ENCODE measurements at regions not wholly inside any gene's neighbourhood (a gene's known extent, or its start where the extent isn't known, plus 50 kb on each side); places are given as distances from the start of the nearest gene placed in this dataset.
"Not testable (repeated sequence)": the region's sequence is repeated elsewhere in the genome, so short reads cannot be mapped to it uniquely, and the experiment has no call there.

GRCh38 chr5:71786337-71787055 is 67.4 kb downstream of the CARTPT start:
- Mint-ChIP-seq H3K4me1 (peaks cover 6 to 22% (median 15%) of the 10 kb centered on the region in 7 donors), H3K27ac (no peak overlapping the region), H3K9me3 (peaks cover 0 to 20% (median 10%) of the 10 kb centered on the region in 11 donors), H3K36me3 (peaks cover 0 to 5% (median 0%) of the 10 kb centered on the region in 5 donors), H3K27me3 (peaks cover 13 to 25% (median 22%) of the 10 kb centered on the region in 5 donors), H3K4me3 (no peak overlapping the region)
- Histone ChIP-seq H3K27ac (ENCODE audit: low read depth, low read length) (no peak overlapping the region), H3K36me3 (ENCODE audit: control insufficient read depth in 2 of 3, insufficient read depth in 3 of 3, low read length in 3 of 3) (no peaks in the 10 kb centered on the region), H3K27me3 (ENCODE audit: control insufficient read depth in 2 of 2, insufficient read depth in 2 of 2, low read length in 2 of 2) (no peaks in the 10 kb centered on the region), H3K4me1 (ENCODE audit: control insufficient read depth in 2 of 2, insufficient read depth in 2 of 2, low read length in 2 of 2) (peaks cover 0 to 7% of the 10 kb centered on the region in 2 donors), H3K9me3 (ENCODE audit: control insufficient read depth in 2 of 3, low read length in 3 of 3) (no peaks in the 10 kb centered on the region), H3K4me3 (ENCODE audit: low read length) (no peak overlapping the region)
- ChIA-PET CTCF (no interaction called here), POLR2A (no interaction called here)
- intact Hi-C loops (cut with micrococcal nuclease), result no loop called here
- ATAC-seq, result no peak
- no peak for DNase-seq

DNA sequence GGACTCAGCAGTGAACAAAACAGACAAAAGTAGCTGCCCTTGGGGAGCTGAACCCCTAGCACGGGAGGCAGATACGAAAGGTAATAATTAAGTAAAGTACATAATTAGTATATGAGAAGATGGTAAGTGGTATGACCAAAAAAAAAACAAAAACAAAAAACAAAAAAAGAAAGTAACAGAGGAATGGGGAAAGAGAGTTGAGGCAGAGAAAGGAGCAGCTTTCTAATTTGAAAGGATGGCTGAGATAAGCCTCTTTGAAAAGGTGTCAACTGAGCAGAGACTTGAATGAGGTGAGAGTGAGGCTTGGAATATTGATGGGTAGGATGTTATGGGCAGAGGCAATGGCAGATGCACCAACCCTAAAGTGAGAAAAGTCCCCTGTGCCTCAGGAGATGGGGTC is 69.7 kb downstream of the CARTPT start:
- no peak overlapping the region for H3K27ac Mint-ChIP-seq

GRCh38 chr5:71789746-71790145 is 70.7 kb downstream of the CARTPT start:
- H3K36me3 Mint-ChIP-seq, result peaks cover 0 to 6% (median 5%) of the 10 kb centered on the region in 5 donors
- H3K4me1 ChIP-seq (ENCODE audit: control insufficient read depth in 2 of 2, insufficient read depth in 2 of 2, low read length in 2 of 2), result no peaks in the 10 kb centered on the region

More for the DNA sequence above, 69.7 kb downstream of the CARTPT start:
- CTCF ChIA-PET, result no interaction called here
- H3K27ac ChIP-seq (ENCODE audit: low read depth, low read length), result no peak overlapping the region
- intact Hi-C loops (cut with micrococcal nuclease), result no loop called here
- Mint-ChIP-seq H3K4me1 (peaks cover 0 to 6% (median 4%) of the 10 kb centered on the region in 7 donors), H3K4me3 (no peak overlapping the region), H3K36me3 (peaks cover 0 to 11% (median 5%) of the 10 kb centered on the region in 5 donors), H3K27me3 (peaks cover 13 to 25% (median 20%) of the 10 kb centered on the region in 5 donors), H3K9me3 (peaks cover 5 to 33% (median 19%) of the 10 kb centered on the region in 11 donors)
- H3K36me3 ChIP-seq (ENCODE audit: control insufficient read depth in 2 of 3, insufficient read depth in 3 of 3, low read length in 3 of 3), result no peaks in the 10 kb centered on the region
- ATAC-seq (no peak), DNase-seq (no peak)
- H3K4me1 ChIP-seq (ENCODE audit: control insufficient read depth in 2 of 2, insufficient read depth in 2 of 2, low read length in 2 of 2), result no peaks in the 10 kb centered on the region
- POLR2A ChIA-PET, result no interaction called here
- H3K4me3 ChIP-seq (ENCODE audit: low read length), result no peak overlapping the region
- H3K27me3 ChIP-seq (ENCODE audit: control insufficient read depth in 2 of 2, insufficient read depth in 2 of 2, low read length in 2 of 2), result no peaks in the 10 kb centered on the region
- no peaks in the 10 kb centered on the region for H3K9me3 ChIP-seq (ENCODE audit: control insufficient read depth in 2 of 3, low read length in 3 of 3)

DNA sequence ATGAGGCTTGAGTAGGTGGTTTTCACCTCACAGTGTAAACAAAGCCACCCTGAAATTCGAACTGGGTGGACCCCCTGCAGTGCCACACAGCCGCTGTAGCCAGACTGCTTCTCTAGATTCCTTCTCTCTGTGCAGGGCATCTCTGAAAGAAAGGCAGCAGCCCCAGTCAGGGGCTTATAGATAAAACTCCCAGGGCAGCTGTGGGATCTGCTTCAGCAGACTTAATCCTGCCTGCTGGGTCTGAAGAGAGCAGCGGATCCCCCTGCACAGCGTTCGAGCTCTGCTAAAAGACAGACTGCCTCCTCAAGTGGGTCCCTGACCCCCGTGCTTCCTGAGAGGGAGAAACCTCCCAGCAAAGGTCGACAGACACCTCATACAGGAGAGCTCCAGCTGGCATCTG is 71.4 kb downstream of the CARTPT start:
- Histone ChIP-seq H3K9me3 (ENCODE audit: control insufficient read depth in 2 of 3, low read length in 3 of 3) (peaks cover 0 to 7% (median 0%) of the 10 kb centered on the region in 3 experiments), H3K27me3 (ENCODE audit: control insufficient read depth in 2 of 2, insufficient read depth in 2 of 2, low read length in 2 of 2) (no peaks in the 10 kb centered on the region), H3K36me3 (ENCODE audit: control insufficient read depth in 2 of 3, insufficient read depth in 3 of 3, low read length in 3 of 3) (no peaks in the 10 kb centered on the region), H3K4me3 (ENCODE audit: low read length) (no peak overlapping the region), H3K4me1 (ENCODE audit: control insufficient read depth in 2 of 2, insufficient read depth in 2 of 2, low read length in 2 of 2) (no peaks in the 10 kb centered on the region), H3K27ac (ENCODE audit: low read depth, low read length) (no peak overlapping the region)
- no peaks in the 10 kb centered on the region for H3K4me1 Mint-ChIP-seq
- ATAC-seq, result no peak
- intact Hi-C loops (cut with micrococcal nuclease), result no loop called here
- ChIA-PET POLR2A (no interaction called here), CTCF (no interaction called here)
- H3K27ac Mint-ChIP-seq, result no peak overlapping the region
- H3K9me3 Mint-ChIP-seq, result peaks cover 5 to 42% (median 23%) of the 10 kb centered on the region in 11 donors
- peaks cover 0 to 6% (median 5%) of the 10 kb centered on the region in 5 donors for H3K36me3 Mint-ChIP-seq
- peaks cover 13 to 25% (median 20%) of the 10 kb centered on the region in 5 donors for H3K27me3 Mint-ChIP-seq
- no peak overlapping the region for H3K4me3 Mint-ChIP-seq
- no peak for DNase-seq

More at GRCh38 chr5:71789746-71790145, 70.7 kb downstream of the CARTPT start:
- Histone ChIP-seq H3K36me3 (ENCODE audit: control insufficient read depth in 2 of 3, insufficient read depth in 3 of 3, low read length in 3 of 3) (no peaks in the 10 kb centered on the region), H3K9me3 (ENCODE audit: control insufficient read depth in 2 of 3, low read length in 3 of 3) (peaks cover 0 to 7% (median 0%) of the 10 kb centered on the region in 3 experiments), H3K27ac (ENCODE audit: low read depth, low read length) (no peak overlapping the region), H3K27me3 (ENCODE audit: control insufficient read depth in 2 of 2, insufficient read depth in 2 of 2, low read length in 2 of 2) (no peaks in the 10 kb centered on the region), H3K4me3 (ENCODE audit: low read length) (no peak overlapping the region)
- peaks cover 13 to 25% (median 20%) of the 10 kb centered on the region in 5 donors for H3K27me3 Mint-ChIP-seq
- DNase-seq (no peak), ATAC-seq (no peak)
- intact Hi-C loops (cut with micrococcal nuclease), result no loop called here
- H3K4me3 Mint-ChIP-seq, result no peak overlapping the region
- H3K9me3 Mint-ChIP-seq, result peaks cover 5 to 35% (median 19%) of the 10 kb centered on the region in 11 donors
- no peak overlapping the region for H3K27ac Mint-ChIP-seq
- H3K4me1 Mint-ChIP-seq, result no peaks in the 10 kb centered on the region
- ChIA-PET POLR2A (no interaction called here), CTCF (no interaction called here)

GRCh38 chr5:71792041-71792440 is 73.0 kb downstream of the CARTPT start:
- H3K4me3 Mint-ChIP-seq; H3K4me3 ChIP-seq (ENCODE audit: low read length); H3K27ac ChIP-seq (ENCODE audit: low read depth, low read length); ATAC-seq; H3K27ac Mint-ChIP-seq; H3K27me3 ChIP-seq (ENCODE audit: control insufficient read depth in 2 of 2, insufficient read depth in 2 of 2, low read length in 2 of 2); intact Hi-C loops (cut with micrococcal nuclease); H3K4me1 ChIP-seq (ENCODE audit: control insufficient read depth in 2 of 2, insufficient read depth in 2 of 2, low read length in 2 of 2); CTCF ChIA-PET; H3K4me1 Mint-ChIP-seq; H3K36me3 Mint-ChIP-seq; POLR2A ChIA-PET; H3K9me3 ChIP-seq (ENCODE audit: control insufficient read depth in 2 of 3, low read length in 3 of 3); H3K36me3 ChIP-seq (ENCODE audit: control insufficient read depth in 2 of 3, insufficient read depth in 3 of 3, low read length in 3 of 3); DNase-seq: not testable (repeated sequence)
- Mint-ChIP-seq H3K9me3 (peaks cover 5 to 49% (median 23%) of the 10 kb centered on the region in 11 donors), H3K27me3 (peaks cover 13 to 24% (median 16%) of the 10 kb centered on the region in 5 donors)

GRCh38 chr5:71794061-71794695 is 75.1 kb downstream of the CARTPT start:
- Mint-ChIP-seq H3K36me3 (peaks cover 0 to 6% (median 5%) of the 10 kb centered on the region in 5 donors), H3K27ac (no peak overlapping the region), H3K4me1 (no peaks in the 10 kb centered on the region), H3K4me3 (no peak overlapping the region), H3K9me3 (peaks cover 5 to 55% (median 24%) of the 10 kb centered on the region in 11 donors), H3K27me3 (peaks cover 2 to 26% (median 18%) of the 10 kb centered on the region in 5 donors)
- ATAC-seq (no peak), DNase-seq (no peak)
- H3K4me3 ChIP-seq (ENCODE audit: low read length), result no peak overlapping the region
- peaks cover 0 to 7% (median 0%) of the 10 kb centered on the region in 3 experiments for H3K9me3 ChIP-seq (ENCODE audit: control insufficient read depth in 2 of 3, low read length in 3 of 3)
- H3K27me3 ChIP-seq (ENCODE audit: control insufficient read depth in 2 of 2, insufficient read depth in 2 of 2, low read length in 2 of 2), result no peaks in the 10 kb centered on the region
- intact Hi-C loops (cut with micrococcal nuclease), result no loop called here
- no peaks in the 10 kb centered on the region for H3K36me3 ChIP-seq (ENCODE audit: control insufficient read depth in 2 of 3, insufficient read depth in 3 of 3, low read length in 3 of 3)
- no peak overlapping the region for H3K27ac ChIP-seq (ENCODE audit: low read depth, low read length)
- POLR2A ChIA-PET, result no interaction called here
- no peaks in the 10 kb centered on the region for H3K4me1 ChIP-seq (ENCODE audit: control insufficient read depth in 2 of 2, insufficient read depth in 2 of 2, low read length in 2 of 2)
- CTCF ChIA-PET, result no interaction called here

Data from naive thymus-derived CD4-positive, alpha-beta T cell (primary cell).